ENCODE measurements at regions not wholly inside any gene's neighbourhood (a gene's known extent, or its start where the extent isn't known, plus 50 kb on each side); places are given as distances from the start of the nearest gene placed in this dataset.

GRCh38 chrX:134173541-134174272, 63.3 kb upstream of the CCDC160 start:
- DNase-seq = peak; percentile 46

- DNase-seq = no peak
Observed at GRCh38 chrX:134174273-134174660, 62.7 kb upstream of the CCDC160 start.

GRCh38 chrX:134174859-134175258, 62.1 kb upstream of the CCDC160 start:
- DNase-seq = no peak

GRCh38 chrX:134177527-134177926, 59.5 kb upstream of the CCDC160 start:
- no peak for DNase-seq

GRCh38 chrX:134180601-134181274, 56.2 kb upstream of the CCDC160 start:
- no peak for DNase-seq

GRCh38 chrX:134181275-134181660, 55.7 kb upstream of the CCDC160 start:
- no peak for DNase-seq

GRCh38 chrX:134183665-134184064, 53.3 kb upstream of the CCDC160 start:
- no peak for DNase-seq

- no peak for DNase-seq
Observed at GRCh38 chrX:134184936-134185335, 52.0 kb upstream of the CCDC160 start.

GRCh38 chrX:134186362-134187121, 50.4 kb upstream of the CCDC160 start:
- DNase-seq = no peak
